ENCODE measurements at regions not wholly inside any gene's neighbourhood (a gene's known extent, or its start where the extent isn't known, plus 50 kb on each side); places are given as distances from the start of the nearest gene placed in this dataset.

DNA sequence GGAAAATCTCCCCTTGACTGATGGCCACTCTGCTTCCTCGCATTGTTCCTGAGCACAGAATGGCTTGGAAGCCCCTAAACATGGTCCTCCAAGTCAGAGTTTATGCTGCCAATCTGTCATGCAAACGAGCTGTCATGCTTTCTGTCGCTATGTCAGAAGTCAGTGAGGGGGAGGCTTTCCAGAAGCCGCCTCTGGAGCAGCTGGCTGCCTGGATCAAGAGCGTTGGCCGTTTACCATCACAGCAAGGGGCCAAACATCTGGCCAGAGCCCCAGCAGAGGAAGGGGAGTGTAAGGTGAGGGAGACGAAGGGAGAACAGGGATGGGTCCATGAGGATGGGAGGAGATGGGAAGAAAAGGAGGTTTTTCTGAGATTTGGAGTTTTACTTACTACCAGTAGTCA, 372.6 kb upstream of the NR2F2 start:
- no peaks in the 10 kb centered on the region for H3K36me3 ChIP-seq

DNA sequence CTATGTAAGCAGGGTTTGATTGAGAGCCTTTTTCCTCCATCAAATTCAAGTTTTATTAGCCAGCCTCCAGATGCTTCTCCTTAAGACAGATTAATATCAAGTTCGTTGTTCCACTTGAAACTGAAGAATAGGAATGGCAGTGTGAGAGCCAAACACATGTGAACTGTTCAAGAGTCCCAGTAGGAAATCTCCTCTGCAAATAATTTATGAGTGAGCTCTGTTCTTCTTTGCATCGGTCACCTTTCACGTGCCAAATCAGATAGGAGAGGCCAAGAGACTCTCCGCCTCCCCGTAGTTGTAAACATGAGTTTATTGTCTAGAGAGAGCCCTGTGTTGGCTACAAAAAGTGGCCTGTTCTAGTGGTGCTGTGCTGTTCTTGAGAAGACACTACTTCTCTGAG, 372.1 kb upstream of the NR2F2 start:
- no peaks in the 10 kb centered on the region for H3K4me1 ChIP-seq
- WGBS = 59% methylated on average over 5 of the region's 5 CpGs
- H3K27me3 ChIP-seq = no peaks in the 10 kb centered on the region
- DNase-seq (ENCODE audit: low spot score in 2 of 2) = no peak
- H3K9me3 ChIP-seq = peaks cover 5% of the 10 kb centered on the region
- H3K27ac ChIP-seq = no peak overlapping the region
- H3K4me3 ChIP-seq = no peak overlapping the region
- no peaks in the 10 kb centered on the region for H3K36me3 ChIP-seq
- TF ChIP-seq POLR2A (IDR thresholded peaks at IDR 0.05) (no peak), POLR2AphosphoS5 (IDR thresholded peaks at IDR 0.05) (no peak), EP300 (IDR thresholded peaks at IDR 0.05) (no peak)
- TF ChIP-seq, protein P1, sequence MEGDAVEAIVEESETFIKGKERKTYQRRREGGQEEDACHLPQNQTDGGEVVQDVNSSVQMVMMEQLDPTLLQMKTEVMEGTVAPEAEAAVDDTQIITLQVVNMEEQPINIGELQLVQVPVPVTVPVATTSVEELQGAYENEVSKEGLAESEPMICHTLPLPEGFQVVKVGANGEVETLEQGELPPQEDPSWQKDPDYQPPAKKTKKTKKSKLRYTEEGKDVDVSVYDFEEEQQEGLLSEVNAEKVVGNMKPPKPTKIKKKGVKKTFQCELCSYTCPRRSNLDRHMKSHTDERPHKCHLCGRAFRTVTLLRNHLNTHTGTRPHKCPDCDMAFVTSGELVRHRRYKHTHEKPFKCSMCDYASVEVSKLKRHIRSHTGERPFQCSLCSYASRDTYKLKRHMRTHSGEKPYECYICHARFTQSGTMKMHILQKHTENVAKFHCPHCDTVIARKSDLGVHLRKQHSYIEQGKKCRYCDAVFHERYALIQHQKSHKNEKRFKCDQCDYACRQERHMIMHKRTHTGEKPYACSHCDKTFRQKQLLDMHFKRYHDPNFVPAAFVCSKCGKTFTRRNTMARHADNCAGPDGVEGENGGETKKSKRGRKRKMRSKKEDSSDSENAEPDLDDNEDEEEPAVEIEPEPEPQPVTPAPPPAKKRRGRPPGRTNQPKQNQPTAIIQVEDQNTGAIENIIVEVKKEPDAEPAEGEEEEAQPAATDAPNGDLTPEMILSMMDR (IDR thresholded peaks at IDR 0.05) = no peak

More for the DNA sequence above, 372.6 kb upstream of the NR2F2 start:
- Histone ChIP-seq H3K4me3 (no peak overlapping the region), H3K4me1 (no peaks in the 10 kb centered on the region), H3K9me3 (peaks cover 5% of the 10 kb centered on the region), H3K27ac (no peak overlapping the region), H3K27me3 (no peaks in the 10 kb centered on the region)
- no peak for DNase-seq (ENCODE audit: low spot score in 2 of 2)
- TF ChIP-seq, protein P1 (IDR thresholded peaks at IDR 0.05) = no peak
- TF ChIP-seq EP300 (IDR thresholded peaks at IDR 0.05) = no peak
- TF ChIP-seq POLR2A (IDR thresholded peaks at IDR 0.05) = no peak
- no peak for TF ChIP-seq POLR2AphosphoS5 (IDR thresholded peaks at IDR 0.05)
- WGBS = 54% methylated on average over 7 of the region's 7 CpGs

DNA sequence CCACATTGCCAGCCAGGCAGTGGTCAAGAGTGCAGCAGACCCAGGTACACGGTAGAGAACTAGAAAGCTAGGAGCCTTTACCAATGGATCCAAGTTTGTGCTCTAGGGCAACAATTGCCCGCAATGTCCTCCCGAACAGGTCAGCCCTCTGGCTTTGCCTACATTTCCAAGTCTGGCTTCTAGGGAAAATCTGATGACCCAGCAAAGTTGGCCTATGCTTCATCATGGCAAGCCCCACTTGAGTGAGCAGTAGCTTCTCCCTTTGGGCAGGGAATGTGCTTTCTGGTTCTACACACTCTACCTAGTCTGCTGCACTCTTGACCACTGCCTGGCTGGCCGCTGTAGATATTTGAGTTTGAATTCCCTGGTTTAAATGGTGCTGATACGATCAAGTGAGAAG, 361.6 kb upstream of the NR2F2 start:
- Histone ChIP-seq H3K27me3 (no peaks in the 10 kb centered on the region), H3K36me3 (no peaks in the 10 kb centered on the region), H3K27ac (no peak overlapping the region), H3K4me1 (peaks cover 3% of the 10 kb centered on the region), H3K9me3 (no peaks in the 10 kb centered on the region), H3K4me3 (no peak overlapping the region)
- DNase-seq (ENCODE audit: low spot score in 2 of 2) = no peak
- 97% methylated on average over 5 of the region's 5 CpGs for WGBS
- TF ChIP-seq POLR2A (IDR thresholded peaks at IDR 0.05) (no peak), POLR2AphosphoS5 (IDR thresholded peaks at IDR 0.05) (no peak), EP300 (IDR thresholded peaks at IDR 0.05) (no peak)
- TF ChIP-seq, protein P1 (IDR thresholded peaks at IDR 0.05) = no peak

DNA sequence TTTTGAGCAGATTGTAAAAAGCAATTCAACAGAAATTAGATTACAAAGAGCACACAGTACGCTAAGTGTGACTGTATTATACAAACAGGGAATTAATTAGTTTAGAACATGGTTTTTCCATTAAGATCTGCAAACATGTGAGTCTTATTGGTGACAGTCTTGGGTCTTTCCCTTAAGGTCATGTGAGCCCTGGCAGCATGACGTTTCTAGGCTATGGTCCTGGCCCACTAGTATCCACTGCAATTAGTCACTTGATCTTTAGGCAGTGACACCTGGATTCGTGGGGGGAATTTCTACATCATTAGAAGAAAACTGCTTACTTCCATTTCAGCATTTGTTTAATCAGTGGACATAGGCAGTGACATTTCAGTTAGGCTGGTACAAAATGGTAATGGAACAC, 360.2 kb upstream of the NR2F2 start:
- no peaks in the 10 kb centered on the region for H3K27me3 ChIP-seq
- no peaks in the 10 kb centered on the region for H3K9me3 ChIP-seq
- H3K36me3 ChIP-seq = no peaks in the 10 kb centered on the region
- no peak for TF ChIP-seq POLR2A (IDR thresholded peaks at IDR 0.05)
- no peak overlapping the region for H3K27ac ChIP-seq
- DNase-seq (ENCODE audit: low spot score in 2 of 2) = no peak
- no peak overlapping the region for H3K4me3 ChIP-seq
- H3K4me1 ChIP-seq = peaks cover 3% of the 10 kb centered on the region
- WGBS = 75% methylated on average over 3 of the region's 3 CpGs

DNA sequence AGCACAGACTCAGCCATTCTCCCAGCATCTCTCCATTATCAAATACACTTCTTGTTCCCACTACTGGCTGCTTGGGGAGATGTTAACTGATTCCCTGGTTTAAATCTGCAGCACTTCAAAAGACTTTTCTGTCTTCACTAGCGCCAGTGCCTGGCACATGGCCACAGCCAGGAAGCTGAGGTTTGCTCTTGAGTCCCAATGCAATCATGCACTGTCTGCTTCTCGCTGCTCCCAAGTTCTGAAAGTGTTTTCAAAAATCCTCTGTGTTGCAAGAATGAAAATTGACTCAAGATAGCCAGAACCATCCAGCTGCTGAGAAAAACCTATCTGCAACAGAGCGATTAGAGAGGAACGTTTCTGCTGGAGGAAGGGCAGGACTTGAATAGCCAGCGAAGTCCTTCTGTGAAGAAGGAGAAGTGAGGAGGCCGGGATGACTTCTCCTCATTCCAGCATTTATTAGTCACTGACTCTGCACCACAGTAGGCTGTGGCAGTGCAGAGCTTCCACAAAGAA, 358.4 kb upstream of the NR2F2 start:
- Histone ChIP-seq H3K4me3 (no peak overlapping the region), H3K27me3 (no peaks in the 10 kb centered on the region), H3K4me1 (peaks cover 3% of the 10 kb centered on the region), H3K9me3 (no peaks in the 10 kb centered on the region), H3K36me3 (no peaks in the 10 kb centered on the region), H3K27ac (no peak overlapping the region)
- 54% methylated on average over 6 of the region's 6 CpGs for WGBS
- DNase-seq (ENCODE audit: low spot score in 2 of 2) = no peak
- TF ChIP-seq, protein P1 (IDR thresholded peaks at IDR 0.05) = no peak
- TF ChIP-seq POLR2A (IDR thresholded peaks at IDR 0.05) (no peak), POLR2AphosphoS5 (IDR thresholded peaks at IDR 0.05) (no peak), EP300 (IDR thresholded peaks at IDR 0.05) (no peak)

DNA sequence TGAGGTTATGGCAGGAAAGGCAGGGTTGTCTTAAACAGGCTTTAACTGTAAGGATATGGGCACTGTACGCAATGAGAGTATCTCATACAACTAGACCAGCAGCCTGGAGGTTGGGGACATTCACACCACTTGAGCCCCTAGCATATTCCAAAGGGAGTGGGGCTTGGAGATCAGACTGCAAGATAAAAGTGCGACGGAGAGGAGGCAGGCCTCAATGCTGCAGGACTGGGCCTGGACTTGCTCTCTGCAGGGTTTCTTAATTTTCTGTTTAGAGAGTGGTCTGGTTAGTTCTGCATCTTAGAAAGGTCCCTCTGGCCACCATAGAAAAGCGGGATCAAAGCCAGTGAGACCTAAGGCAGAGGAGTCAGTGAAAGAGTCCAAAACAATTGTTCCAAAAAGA, 357.7 kb upstream of the NR2F2 start:
- no peak for DNase-seq (ENCODE audit: low spot score in 2 of 2)
- 88% methylated on average over 4 of the region's 4 CpGs for WGBS
- no peaks in the 10 kb centered on the region for H3K27me3 ChIP-seq
- H3K27ac ChIP-seq = no peak overlapping the region
- no peaks in the 10 kb centered on the region for H3K36me3 ChIP-seq
- peaks cover 3% of the 10 kb centered on the region for H3K4me1 ChIP-seq
- TF ChIP-seq POLR2AphosphoS5 (IDR thresholded peaks at IDR 0.05) (no peak), POLR2A (IDR thresholded peaks at IDR 0.05) (no peak), EP300 (IDR thresholded peaks at IDR 0.05) (no peak)
- TF ChIP-seq, protein P1 (IDR thresholded peaks at IDR 0.05) = no peak
- no peaks in the 10 kb centered on the region for H3K9me3 ChIP-seq
- no peak overlapping the region for H3K4me3 ChIP-seq

All from suprapubic skin (tissue), 4 donors.